ENCODE measurements at regions not wholly inside any gene's neighbourhood (a gene's known extent, or its start where the extent isn't known, plus 50 kb on each side); places are given as distances from the start of the nearest gene placed in this dataset.

- H4K20me1 ChIP-seq (ENCODE audit: insufficient read depth, low read length) = no peaks in the 10 kb centered on the region
- ATAC-seq (ENCODE audit: insufficient read depth, low read depth) (no peak), DNase-seq (no peak)
- H3K79me2 ChIP-seq (ENCODE audit: insufficient read depth, low read length) = no peaks in the 10 kb centered on the region
- no peak overlapping the region for H3K27ac ChIP-seq (ENCODE audit: low read length)
- no peak overlapping the region for H3K4me3 ChIP-seq (ENCODE audit: low read depth in 1 of 2, low read length in 2 of 2)
- H3K4me1 ChIP-seq (ENCODE audit: insufficient read depth, low read length) = no peaks in the 10 kb centered on the region
- no peak overlapping the region for H3K9ac ChIP-seq (ENCODE audit: low read depth, low read length)
- H3K36me3 ChIP-seq (ENCODE audit: insufficient read depth, low read length) = no peaks in the 10 kb centered on the region
- no peaks in the 10 kb centered on the region for H3K9me3 ChIP-seq (ENCODE audit: insufficient read depth, low read length, severe bottlenecking)
- no peak overlapping the region for H3K4me2 ChIP-seq (ENCODE audit: insufficient read depth, low read length)
- TF ChIP-seq EZH2 (IDR thresholded peaks at IDR 0.05; ENCODE audit: borderline replicate concordance, low read depth, low read length, severe bottlenecking) (no peak), CTCF (IDR thresholded peaks at IDR 0.05; ENCODE audit: borderline replicate concordance, extremely low read depth, low read length, poor library complexity, severe bottlenecking) (no peak)
- H3K27me3 ChIP-seq (ENCODE audit: insufficient read depth, low read length, poor library complexity) = no peaks in the 10 kb centered on the region
- H2AFZ ChIP-seq (ENCODE audit: low read depth, low read length) = no peak overlapping the region
These were observed 62.5 kb upstream of the FOXB1 start for GRCh38 chr15:59941612-59942011.

GRCh38 chr15:59940928-59941327, 63.2 kb upstream of the FOXB1 start:
- H3K79me2 ChIP-seq (ENCODE audit: insufficient read depth, low read length) = no peaks in the 10 kb centered on the region
- no peak overlapping the region for H2AFZ ChIP-seq (ENCODE audit: low read depth, low read length)
- no peak overlapping the region for H3K4me3 ChIP-seq (ENCODE audit: low read depth in 1 of 2, low read length in 2 of 2)
- no peaks in the 10 kb centered on the region for H3K27me3 ChIP-seq (ENCODE audit: insufficient read depth, low read length, poor library complexity)
- no peaks in the 10 kb centered on the region for H3K4me1 ChIP-seq (ENCODE audit: insufficient read depth, low read length)
- H3K4me2 ChIP-seq (ENCODE audit: insufficient read depth, low read length) = no peak overlapping the region
- TF ChIP-seq EZH2 (IDR thresholded peaks at IDR 0.05; ENCODE audit: borderline replicate concordance, low read depth, low read length, severe bottlenecking) (no peak), CTCF (IDR thresholded peaks at IDR 0.05; ENCODE audit: borderline replicate concordance, extremely low read depth, low read length, poor library complexity, severe bottlenecking) (no peak)
- no peaks in the 10 kb centered on the region for H3K9me3 ChIP-seq (ENCODE audit: insufficient read depth, low read length, severe bottlenecking)
- no peak for ATAC-seq (ENCODE audit: insufficient read depth, low read depth)
- H3K27ac ChIP-seq (ENCODE audit: low read length) = no peak overlapping the region
- no peak overlapping the region for H3K9ac ChIP-seq (ENCODE audit: low read depth, low read length)
- DNase-seq = no peak
- no peaks in the 10 kb centered on the region for H4K20me1 ChIP-seq (ENCODE audit: insufficient read depth, low read length)
- H3K36me3 ChIP-seq (ENCODE audit: insufficient read depth, low read length) = no peaks in the 10 kb centered on the region

GRCh38 chr15:59940456-59940855, 63.7 kb upstream of the FOXB1 start:
- Histone ChIP-seq H3K9ac (ENCODE audit: low read depth, low read length) (no peak overlapping the region), H3K4me1 (ENCODE audit: insufficient read depth, low read length) (no peaks in the 10 kb centered on the region), H3K27me3 (ENCODE audit: insufficient read depth, low read length, poor library complexity) (no peaks in the 10 kb centered on the region), H2AFZ (ENCODE audit: low read depth, low read length) (no peak overlapping the region), H3K36me3 (ENCODE audit: insufficient read depth, low read length) (no peaks in the 10 kb centered on the region), H3K4me2 (ENCODE audit: insufficient read depth, low read length) (no peak overlapping the region), H3K27ac (ENCODE audit: low read length) (no peak overlapping the region), H3K9me3 (ENCODE audit: insufficient read depth, low read length, severe bottlenecking) (no peaks in the 10 kb centered on the region), H3K4me3 (ENCODE audit: low read depth in 1 of 2, low read length in 2 of 2) (no peak overlapping the region), H4K20me1 (ENCODE audit: insufficient read depth, low read length) (no peaks in the 10 kb centered on the region), H3K79me2 (ENCODE audit: insufficient read depth, low read length) (no peaks in the 10 kb centered on the region)
- DNase-seq = no peak
- TF ChIP-seq CTCF (IDR thresholded peaks at IDR 0.05; ENCODE audit: borderline replicate concordance, extremely low read depth, low read length, poor library complexity, severe bottlenecking) = no peak
- TF ChIP-seq EZH2 (IDR thresholded peaks at IDR 0.05; ENCODE audit: borderline replicate concordance, low read depth, low read length, severe bottlenecking) = no peak
- no peak for ATAC-seq (ENCODE audit: insufficient read depth, low read depth)

- Histone ChIP-seq H3K9me3 (ENCODE audit: insufficient read depth, low read length, severe bottlenecking) (no peaks in the 10 kb centered on the region), H3K36me3 (ENCODE audit: insufficient read depth, low read length) (no peaks in the 10 kb centered on the region), H3K9ac (ENCODE audit: low read depth, low read length) (no peak overlapping the region), H3K4me3 (ENCODE audit: low read depth in 1 of 2, low read length in 2 of 2) (no peak overlapping the region), H2AFZ (ENCODE audit: low read depth, low read length) (no peak overlapping the region), H3K79me2 (ENCODE audit: insufficient read depth, low read length) (no peaks in the 10 kb centered on the region), H4K20me1 (ENCODE audit: insufficient read depth, low read length) (no peaks in the 10 kb centered on the region), H3K27ac (ENCODE audit: low read length) (no peak overlapping the region), H3K4me1 (ENCODE audit: insufficient read depth, low read length) (no peaks in the 10 kb centered on the region), H3K4me2 (ENCODE audit: insufficient read depth, low read length) (no peak overlapping the region), H3K27me3 (ENCODE audit: insufficient read depth, low read length, poor library complexity) (no peaks in the 10 kb centered on the region)
- no peak for ATAC-seq (ENCODE audit: insufficient read depth, low read depth)
- no peak for DNase-seq
- TF ChIP-seq EZH2 (IDR thresholded peaks at IDR 0.05; ENCODE audit: borderline replicate concordance, low read depth, low read length, severe bottlenecking) (no peak), CTCF (IDR thresholded peaks at IDR 0.05; ENCODE audit: borderline replicate concordance, extremely low read depth, low read length, poor library complexity, severe bottlenecking) (no peak)
These were observed 67.4 kb upstream of the FOXB1 start for GRCh38 chr15:59936741-59937140.
